Left renal pelvis (tissue), 4 donors: ENCODE measurements at regions not wholly inside any gene's neighbourhood (a gene's known extent, or its start where the extent isn't known, plus 50 kb on each side); places are given as distances from the start of the nearest gene placed in this dataset.
"Not testable (repeated sequence)": the region's sequence is repeated elsewhere in the genome, so short reads cannot be mapped to it uniquely, and the experiment has no call there.

Experiments
- DNase-seq, 4 donors: peaks; one replicate each; pipeline ENCODE4 v3.0.0-alpha.2; 2013; ENCODE audit warnings: low read depth in 4 of 4, low spot score in 3 of 4

DNA sequence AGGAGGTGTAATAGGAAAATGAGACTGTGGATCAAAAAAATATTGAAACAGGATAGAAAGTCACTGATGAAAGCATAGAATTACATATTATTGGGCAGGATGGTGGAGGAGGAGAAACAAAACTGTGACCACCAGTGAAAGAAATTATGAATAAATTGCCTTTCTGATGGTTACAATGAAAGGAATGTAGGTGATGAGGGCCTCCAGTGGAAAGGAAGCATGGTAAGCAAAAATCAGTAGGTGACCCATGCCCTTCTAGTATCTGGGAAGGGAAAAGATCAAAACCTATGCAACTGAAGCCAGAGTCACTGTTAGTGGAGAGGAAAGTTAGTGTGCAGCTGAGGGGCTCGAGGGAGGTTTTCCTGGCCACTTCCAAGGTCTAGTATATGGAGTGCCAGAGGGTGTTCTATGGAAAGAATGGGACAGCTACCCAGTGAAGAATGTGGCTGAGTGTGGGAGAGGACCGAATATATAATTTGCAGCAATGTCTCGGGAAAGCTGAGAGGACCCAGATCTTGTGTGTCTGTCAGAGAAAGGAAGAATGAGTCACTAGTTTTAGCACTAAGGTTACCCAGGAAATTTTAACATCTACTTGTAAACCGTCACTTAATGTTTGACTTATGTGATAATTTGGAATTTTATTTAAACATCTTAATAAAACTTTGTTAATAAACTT lies 146.2 kb downstream of the NFKBIZ start:
- no peak for DNase-seq

DNA sequence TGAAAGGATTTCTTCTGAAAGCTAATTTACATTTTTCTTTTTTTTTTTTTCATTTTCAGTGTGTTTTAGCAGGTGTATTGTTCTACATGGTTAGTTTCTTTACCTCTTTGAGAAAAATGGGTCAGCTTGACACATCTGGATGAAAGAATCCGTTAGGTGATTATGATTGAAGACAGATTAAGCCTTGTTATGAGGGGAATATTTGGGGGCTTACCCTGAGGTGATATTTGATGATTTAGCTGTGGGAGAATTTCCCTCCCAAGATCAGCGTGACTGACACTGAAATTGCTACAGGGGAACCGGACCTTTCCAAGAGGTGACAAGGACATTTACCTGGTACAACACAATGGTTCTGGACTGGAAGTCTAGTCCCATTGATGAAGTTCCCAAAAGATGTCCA lies 147.5 kb downstream of the NFKBIZ start:
- no peak for DNase-seq

DNA sequence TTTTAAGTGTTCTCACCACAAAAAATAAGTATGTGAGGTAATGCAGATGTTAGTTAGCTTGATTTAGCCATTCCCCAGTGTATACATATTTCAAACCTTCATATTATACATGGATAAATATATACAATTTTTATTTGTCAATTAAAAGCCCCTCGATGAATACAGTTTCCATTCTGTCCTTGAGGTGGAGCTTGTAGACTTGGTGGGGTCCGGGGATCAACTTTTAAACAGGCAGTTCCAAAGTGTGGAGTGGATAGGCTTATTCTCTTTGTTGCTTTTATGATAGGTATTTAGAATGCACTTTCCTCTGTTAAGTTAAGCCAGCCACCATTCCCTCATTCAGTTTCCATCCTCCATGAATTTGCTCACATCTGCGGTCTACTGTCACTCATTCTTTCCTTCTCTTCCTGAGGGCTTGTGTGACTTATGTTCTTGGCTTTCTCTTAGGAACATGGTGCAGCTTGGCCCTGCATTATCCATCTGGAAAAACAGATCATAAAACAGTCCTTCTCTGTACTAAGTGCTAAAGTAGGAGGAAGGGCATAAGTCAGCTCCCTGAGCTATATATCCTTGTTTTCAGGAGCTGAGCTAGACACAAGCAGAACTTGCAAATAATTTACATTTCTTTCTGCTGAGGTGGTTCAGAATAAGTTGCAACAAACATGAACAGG lies 149.1 kb downstream of the NFKBIZ start:
- DNase-seq: peak in 3 of 4 donors; percentile 22 to 50 (median 25)

DNA sequence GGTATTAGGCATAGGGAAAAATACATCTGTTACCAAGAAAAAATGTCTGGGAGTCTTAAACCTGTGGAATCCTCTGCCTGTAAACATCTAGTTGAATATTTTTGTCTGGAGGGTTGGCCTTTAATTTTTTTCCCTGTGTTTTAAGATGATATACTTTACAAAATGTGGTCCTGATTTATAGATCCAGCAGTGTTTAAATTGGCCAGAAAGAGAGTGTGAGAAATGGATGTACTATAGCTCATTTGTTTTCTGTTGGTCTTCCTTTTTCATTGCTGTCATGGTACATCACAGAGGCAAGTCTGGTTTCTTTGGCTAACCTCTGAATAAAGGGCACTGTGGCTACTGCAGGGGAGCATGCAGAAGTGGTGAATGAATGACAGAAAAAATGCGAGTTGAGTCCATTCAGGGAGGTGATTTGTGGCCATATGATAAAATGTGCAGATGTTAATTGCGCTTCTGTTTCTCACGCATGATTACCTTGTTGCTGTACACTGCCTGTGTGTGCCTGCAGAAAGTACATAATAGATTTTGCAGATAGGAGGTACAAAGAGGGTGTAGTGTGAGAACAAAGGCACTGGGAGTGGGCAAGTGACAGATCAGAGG lies 150.0 kb downstream of the NFKBIZ start:
- no peak for DNase-seq

DNA sequence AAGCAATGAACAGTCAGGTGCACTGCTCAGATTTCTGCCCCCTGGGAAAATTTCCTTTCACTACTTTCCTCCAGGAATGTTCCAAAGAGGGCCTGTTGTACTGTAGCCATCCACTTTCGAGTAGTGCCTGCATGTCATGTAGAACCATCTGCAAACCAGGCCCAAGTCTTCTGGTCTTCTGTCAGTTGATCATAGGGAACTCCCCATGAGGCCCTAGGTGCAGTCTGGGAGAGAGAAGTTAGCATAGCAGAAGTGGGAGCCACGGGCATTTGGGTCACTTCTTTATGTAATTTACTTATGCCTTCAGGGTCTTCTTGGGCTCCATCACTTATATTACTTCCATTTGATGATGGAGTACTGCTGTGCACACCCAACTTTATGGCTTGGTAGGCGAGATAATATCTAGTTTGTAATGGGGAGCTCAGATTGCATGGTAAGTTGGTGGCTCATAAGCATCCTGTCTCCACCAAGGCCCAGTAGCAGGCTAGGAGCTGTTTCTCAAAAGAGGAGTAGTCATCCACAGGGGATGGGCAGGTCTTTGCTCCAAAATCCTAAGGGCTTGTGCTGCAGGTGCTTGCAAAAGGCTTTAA lies 151.4 kb downstream of the NFKBIZ start:
- DNase-seq: no peak

DNA sequence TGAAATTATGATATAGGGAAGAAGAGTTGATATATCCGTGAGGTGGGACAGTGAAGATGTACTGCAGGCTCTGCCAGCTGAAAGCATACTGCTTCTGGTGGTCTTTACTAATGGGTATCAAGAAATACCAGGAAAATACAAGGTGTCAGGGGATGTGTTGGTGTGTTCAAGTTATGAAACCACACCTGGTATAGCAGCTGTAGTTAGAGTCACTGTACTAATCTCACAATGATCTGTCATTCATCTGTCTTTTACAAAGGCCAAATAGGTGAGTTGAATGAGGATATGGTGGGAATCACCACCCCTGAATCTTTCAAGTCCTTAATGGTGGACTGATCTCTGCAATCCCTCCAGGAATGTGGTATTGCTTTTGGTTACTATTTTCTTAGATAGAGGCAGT lies 152.7 kb downstream of the NFKBIZ start:
- no peak for DNase-seq

DNA sequence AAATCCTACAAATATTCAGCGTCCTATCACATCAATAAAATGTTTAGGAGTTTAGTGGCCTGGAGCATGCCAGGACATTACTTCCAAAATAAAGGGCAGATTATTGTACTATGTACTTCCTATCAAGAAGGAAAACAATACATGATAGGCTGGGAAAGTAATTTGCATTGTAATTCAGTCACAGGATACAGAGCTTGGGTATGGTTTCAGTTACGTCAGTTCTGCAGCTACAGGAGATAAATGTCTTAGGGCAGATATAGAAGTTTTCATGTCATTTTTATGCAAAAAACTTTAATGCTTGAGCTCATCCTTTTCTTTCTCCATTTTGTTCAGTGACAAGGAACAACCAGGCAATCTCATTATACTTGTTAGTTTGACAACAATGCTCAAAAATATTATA lies 155.2 kb downstream of the NFKBIZ start:
- no peak for DNase-seq

DNA sequence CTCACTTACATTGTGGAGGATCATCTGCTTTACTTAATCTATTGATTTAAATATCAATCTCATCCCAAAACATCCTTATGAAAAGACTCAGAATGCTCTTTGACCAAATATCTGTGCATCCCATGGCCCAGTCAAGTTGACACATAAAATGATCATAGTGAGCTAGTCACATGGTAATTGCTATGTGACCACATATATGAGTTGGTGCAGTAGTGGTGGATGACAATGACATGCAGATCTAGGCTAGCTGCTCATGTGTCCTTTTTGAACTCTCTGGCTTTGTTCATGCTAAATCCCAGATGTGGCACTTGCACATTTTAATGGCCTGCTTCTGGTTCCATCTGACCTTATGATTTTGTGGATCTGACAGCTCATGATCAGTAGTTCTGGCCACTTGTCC lies 156.2 kb downstream of the NFKBIZ start:
- no peak for DNase-seq

DNA sequence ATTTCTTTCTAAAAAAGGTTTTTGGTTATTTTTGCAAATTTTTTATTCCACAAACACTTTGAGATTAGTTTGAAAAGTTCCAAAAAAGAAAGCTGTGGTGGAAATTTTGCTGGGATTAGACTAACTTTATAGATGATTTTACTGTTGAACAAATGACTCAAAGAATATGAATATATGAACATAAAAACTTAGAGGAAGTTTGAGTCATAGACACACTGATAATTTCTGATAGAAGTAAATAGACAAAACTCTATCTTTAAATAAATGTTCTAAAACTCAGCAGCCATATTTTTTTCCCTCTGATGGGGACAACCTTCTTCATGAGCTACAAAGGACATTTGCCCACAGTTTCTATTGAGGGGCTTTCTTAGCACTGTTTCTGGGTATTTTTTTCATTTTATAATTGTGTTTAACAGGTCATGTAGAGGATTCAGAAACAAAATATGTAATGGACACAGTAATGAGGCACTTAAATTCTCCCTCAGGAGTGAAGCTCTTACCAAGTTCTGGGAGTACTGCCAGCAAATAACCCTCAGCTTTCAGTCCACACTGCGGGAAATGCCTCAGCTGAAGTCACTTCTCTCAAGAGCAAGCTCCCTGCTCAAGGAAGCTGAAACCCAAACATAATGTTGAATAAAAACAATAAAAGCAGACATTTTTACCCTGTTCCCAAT lies 157.6 kb downstream of the NFKBIZ start:
- no peak for DNase-seq

DNA sequence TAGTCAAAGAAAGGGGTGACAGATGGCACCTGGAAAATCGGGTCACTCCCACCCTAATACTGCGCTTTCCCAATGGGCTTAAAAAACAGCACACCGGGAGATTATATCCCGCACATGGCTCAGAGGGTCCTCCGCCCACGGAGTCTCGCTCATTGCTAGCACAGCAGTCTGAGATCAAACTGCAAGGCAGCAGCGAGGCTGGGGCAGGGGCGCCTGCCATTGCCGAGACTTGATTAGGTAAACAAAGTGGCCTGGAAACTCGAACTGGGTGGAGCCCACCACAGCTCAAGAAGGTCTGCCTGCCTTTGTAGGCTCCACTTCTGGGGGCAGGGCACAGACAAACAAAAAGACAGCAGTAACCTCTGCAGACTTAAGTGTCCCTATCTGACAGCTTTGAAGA lies 159.1 kb downstream of the NFKBIZ start:
- DNase-seq: not testable (repeated sequence)

DNA sequence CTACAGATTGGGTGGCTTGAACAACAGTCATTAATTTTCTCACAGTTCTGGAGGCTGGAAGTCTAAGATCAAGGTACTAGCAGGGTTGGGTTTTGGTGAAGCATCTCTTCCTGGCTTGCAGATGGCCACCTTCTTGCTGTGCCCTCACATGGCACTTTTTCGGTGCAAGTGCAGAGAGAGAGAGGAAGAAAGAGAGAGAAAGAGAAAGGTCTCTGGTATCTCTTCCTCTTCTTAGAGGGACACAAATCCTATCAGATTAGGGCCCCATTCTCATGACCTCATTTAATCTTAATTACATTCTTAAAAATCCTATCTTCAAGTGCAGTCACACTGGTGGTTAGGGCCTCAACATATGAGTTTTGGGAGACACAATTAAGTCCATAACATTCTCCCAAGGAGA lies 167.1 kb downstream of the NFKBIZ start:
- no peak for DNase-seq

DNA sequence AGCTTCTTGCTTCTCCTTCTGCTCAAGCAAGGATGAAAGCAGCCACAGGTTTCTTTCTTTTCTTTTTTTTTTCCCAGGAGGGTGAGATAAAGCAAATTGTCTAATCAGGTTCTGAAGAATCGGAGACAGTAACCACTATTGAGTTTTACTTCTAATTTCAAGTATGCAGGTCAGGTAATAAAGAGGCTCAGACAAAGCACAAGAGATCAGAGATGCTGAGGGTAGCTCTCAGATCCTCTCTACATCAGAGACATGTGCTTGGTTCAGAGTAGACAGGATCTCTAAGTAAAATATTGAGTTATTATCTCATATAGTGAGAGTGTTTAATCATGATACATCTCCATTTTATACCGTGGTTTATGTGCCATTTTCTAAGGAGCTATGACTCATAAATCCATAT lies 168.5 kb downstream of the NFKBIZ start:
- no peak for DNase-seq

DNA sequence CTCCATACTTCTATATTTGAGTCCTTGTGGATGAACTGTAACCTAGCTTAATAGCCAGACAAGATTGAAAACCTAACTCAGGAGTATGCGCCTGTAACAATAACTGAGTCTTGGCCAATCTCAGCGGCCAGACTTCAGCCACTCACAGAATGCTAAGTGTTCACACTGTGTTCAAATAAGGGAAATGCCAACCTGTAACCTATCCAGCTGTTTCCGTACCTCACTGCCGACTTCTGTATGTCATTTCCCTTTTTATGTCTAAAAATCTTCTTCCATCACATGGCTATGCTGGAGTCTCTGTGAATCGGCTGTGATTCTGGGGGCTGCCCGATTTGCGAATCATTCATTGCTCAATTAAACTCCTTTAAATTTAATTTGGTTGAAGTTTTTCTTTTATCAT lies 169.2 kb downstream of the NFKBIZ start:
- no peak for DNase-seq

DNA sequence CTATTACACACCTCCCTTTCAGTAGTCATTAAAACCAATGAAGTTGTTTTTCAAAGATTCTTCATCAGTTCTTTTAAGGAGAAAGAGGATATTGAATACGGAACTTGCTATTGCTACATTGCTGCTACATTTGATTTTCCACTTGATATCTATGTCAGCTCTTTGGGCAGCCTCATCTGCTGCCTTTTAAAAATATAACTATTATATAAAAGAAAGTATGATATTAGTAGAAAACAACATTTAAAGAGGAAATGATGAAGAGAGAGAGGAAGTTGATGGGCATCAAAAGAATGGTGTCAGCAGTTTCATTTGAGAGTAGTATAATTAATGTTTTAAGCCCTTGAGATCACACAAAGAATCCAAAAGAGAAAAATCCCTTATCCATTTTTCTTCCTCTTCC lies 171.4 kb downstream of the NFKBIZ start:
- no peak for DNase-seq

DNA sequence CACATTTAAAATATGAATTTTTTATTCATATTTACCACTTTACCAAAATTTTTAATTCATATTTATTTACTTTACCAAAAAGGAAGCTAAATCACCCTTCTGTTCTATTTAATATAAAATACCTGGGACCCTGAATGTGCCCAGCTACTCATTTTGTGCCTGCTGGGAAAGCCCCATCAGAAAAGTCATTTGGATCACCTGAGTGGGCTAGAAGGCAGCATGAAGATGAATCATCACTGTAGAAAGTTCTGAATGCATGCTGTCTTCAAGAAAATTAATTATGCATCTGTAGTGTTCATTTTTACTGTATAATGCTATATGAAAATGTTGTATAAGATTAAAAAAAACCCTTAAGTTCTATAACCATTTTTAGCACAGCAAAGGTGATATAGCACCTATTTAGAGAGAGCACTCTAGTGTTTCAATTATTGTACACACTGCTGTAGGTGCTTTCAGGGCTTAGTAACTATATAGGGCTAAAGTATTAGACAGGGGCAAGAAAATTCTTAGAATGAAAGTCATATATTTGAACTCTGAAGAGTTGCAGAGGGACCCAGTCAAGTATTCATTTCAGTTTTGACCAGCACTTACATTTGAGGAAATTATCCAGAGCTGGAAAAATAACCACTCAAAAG lies 175.1 kb downstream of the NFKBIZ start:
- no peak for DNase-seq

DNA sequence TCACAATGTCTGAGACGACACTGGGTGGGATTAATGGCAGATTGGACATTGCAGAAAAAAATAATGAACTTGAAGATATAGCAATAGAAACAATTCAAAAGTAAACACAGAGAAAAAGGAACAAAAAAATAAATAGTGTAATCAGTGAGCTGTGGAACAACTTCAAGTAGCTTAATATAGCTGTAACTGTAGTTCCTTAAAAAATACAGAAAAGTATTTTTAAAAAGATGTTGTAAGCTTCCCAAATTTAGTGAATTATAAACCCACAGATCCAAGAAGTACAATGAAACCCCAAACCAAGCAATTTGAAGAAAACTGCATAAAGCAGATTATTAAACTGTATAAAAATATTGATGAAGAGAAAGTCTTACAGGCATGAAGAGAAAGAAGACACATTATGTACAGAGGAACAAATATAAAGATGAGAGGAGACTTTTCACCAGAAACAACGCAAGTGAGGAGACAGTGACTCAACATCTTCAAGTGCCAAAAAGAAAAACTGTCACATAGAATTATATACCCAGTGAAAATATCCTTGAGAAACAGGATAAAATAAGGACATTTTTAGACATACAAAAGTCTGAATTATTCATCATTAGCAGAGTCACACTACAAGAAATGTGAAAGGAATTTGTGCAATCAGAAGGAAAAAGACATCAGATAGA lies 176.4 kb downstream of the NFKBIZ start:
- DNase-seq: no peak

DNA sequence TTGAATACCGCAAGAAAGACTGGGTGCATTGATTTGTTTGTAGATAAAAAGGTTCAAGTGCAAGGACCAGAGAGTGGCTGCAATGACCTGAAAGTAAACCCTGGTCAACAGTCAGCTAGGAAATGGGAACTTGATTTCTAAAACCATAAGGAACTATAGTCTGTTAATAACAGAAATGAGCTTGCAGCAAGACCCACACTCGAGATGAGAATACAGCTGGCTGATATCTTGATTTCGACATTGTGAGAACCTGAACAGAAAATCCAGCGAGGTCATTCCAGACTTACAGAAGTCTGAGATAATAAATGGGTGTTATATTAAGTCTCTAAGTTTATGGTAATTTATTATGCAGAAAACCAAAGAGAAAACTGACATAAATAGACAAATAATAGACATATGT lies 177.3 kb downstream of the NFKBIZ start:
- no peak for DNase-seq

DNA sequence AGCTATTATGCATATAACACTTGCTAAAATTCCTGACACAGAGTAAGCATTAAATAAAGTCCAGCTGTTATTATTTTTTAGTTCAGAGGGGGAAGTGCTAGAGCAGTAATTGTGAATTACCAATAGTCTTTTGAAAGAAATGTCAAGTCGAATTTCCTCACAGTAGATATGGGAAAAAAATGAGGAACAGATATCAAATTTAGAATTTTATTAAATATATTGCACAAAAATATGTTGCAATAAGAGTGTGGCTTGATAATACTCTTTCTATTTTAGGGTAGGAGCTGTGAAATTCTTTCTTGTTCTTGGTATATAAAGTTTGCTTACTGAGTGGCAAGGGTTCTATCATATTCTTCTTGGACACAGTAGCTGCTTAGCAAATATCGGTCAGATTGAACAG lies 181.3 kb downstream of the NFKBIZ start:
- no peak for DNase-seq

DNA sequence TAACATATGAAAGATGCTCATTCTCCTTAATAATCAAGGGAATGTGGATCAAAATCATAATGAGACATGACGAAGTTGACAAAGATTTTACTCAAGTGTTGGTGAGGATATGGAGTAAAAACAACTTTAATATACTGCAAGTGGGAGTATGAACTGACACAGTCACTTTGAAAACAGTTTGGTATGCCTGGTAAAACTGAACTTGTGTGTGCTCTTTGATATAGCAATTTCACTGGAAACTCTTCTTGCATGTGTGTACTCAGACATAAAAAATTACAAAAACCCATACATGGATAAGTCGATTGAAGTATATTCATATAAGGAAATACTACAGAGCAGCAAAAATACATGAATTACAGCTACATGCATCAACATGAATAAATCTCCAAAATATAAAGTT lies 182.5 kb downstream of the NFKBIZ start:
- DNase-seq: no peak
